Heart left ventricle (tissue), 16 donors: ENCODE measurements at regions not wholly inside any gene's neighbourhood (a gene's known extent, or its start where the extent isn't known, plus 50 kb on each side); places are given as distances from the start of the nearest gene placed in this dataset.

Experiments used
- ATAC-seq, 4 donors: fragments of 200-7000 bp; cut with Tn5 transposase; one replicate each; pipeline ENCODE4 v1.9.1; 2020 to 2022; ENCODE audit warnings: moderate library complexity in 4 of 4, mild to moderate bottlenecking in 3 of 4, moderate number of reproducible peaks in 1 of 4
- DNase-seq, 5 donors: peaks; one replicate each; pipeline ENCODE4 v3.0.0-alpha.2; 2020
- H3K27ac ChIP-seq, 12 donors: fragments of 200-600 bp; sonication (generic) in 4 of 12; one replicate each; pipeline versions ENCODE4 v1.5.0 to v1.8.0; 2016 to 2022; ENCODE audit warnings: mild to moderate bottlenecking in 2 of 12
- H3K27me3 ChIP-seq, 9 donors: fragments of 200-600 bp; sonication (generic) in 2 of 9; one replicate each; pipeline versions ENCODE4 v1.5.1 to v1.8.0; 2016 to 2022; ENCODE audit warnings: mild to moderate bottlenecking in 3 of 9
- H3K36me3 ChIP-seq, 9 donors: fragments of 200-600 bp; sonication (generic) in 2 of 9; one replicate each; pipeline versions ENCODE4 v1.5.0 to v1.8.0; 2018 to 2022; ENCODE audit warnings: mild to moderate bottlenecking in 2 of 9
- H3K4me1 ChIP-seq, 12 donors: fragments of 200-600 bp; sonication (generic) in 4 of 12; one replicate each; pipeline versions ENCODE4 v1.5.0 to v1.8.0; 2016 to 2022; ENCODE audit warnings: mild to moderate bottlenecking in 3 of 12
- H3K4me3 ChIP-seq, 12 donors: fragments of 200-600 bp; sonication (generic) in 4 of 12; one replicate each; pipeline versions ENCODE4 v1.5.0 to v1.8.0; 2017 to 2022; ENCODE audit warnings: mild to moderate bottlenecking in 9 of 12, moderate library complexity in 4 of 12
- H3K9me3 ChIP-seq, 12 donors: fragments of 200-600 bp; sonication (generic) in 4 of 12; one replicate each; pipeline versions ENCODE4 v1.5.0 to v1.8.0; 2016 to 2022; ENCODE audit warnings: mild to moderate bottlenecking in 1 of 12
- CTCF ChIP-seq, 12 donors: fragments of 200-600 bp; sonication (generic) in 4 of 12; IDR thresholded peaks; one replicate each; pipeline versions ENCODE4 v1.5.0 to v1.8.0; 2018 to 2022; ENCODE audit warnings: antibody characterized with exemption in 12 of 12, mild to moderate bottlenecking in 5 of 12
- POLR2A ChIP-seq, 2 donors: fragments of 450-650 bp; IDR thresholded peaks; one replicate each; pipeline ENCODE4 v1.6.1; 2017; ENCODE audit warnings: antibody characterized with exemption in 2 of 2, mild to moderate bottlenecking in 2 of 2, moderate library complexity in 2 of 2
- WGBS, 4 donors: extraction: QIAGEN DNeasy Blood & Tissue Kit in 2 of 4; methylation state at CpG; one replicate each; pipeline versions ENCODE4 v1.1.5 to v1.1.7; 2013 to 2018; 5-methylcytosine and 5-hydroxymethylcytosine counted together
- intact Hi-C, 10 donors: fragments of 100-400 bp; cut with DNase I; formaldehyde crosslinking; loops; one replicate each; pipeline versions ENCODE4 v1.11.1 to v1.14.2; 2022
- donor health status: ischemic (EF 13 %, LVEDD 7.1; RV severe dilation, severe dysfunction).
- donor health status: healthy with polysubstance abuse.
- donor health status: DM: no; HTN: yes; CAD: no.
- donor health status: DM: no; HTN: no; CAD: no.
- donor health status: ischemic (EF 25% LVEDD 6.9; RV normal size, moderate dysfunction).
- donor health status: ischemic (EF 25% LVEDD 5.7; RV mildly dilated, moderate dysfunction).
- donor health status: healthy.
- donor health status: DM: yes; HTN: yes; CAD: no.
- donor health status: ischemic (EF 35%, LVEDD 5.7; RV mildly dilated, moderate dysfunction).
- donor health status: nonischemic (EF 11% LVEDD 7.7; RV severe dilation, severe dysfunction).
- donor health status: DM: yes; HTN: yes; CAD: no.
- donor health status: PGD.
- donor health status: ischemic (EF 29% LVEDD 5.4; RV normal size, mild dysfunction).
- donor health status: nonischemic (EF 23%, LVEDD 6.1; RV moderate dilation, normal function).

GRCh38 chr6:144341831-144342527, 56.8 kb downstream of the UTRN start:
- ATAC-seq, result no peak
- DNase-seq, result no peak
- Histone ChIP-seq H3K27ac (peak overlapping the region in 2 of 12 donors; percentile 20 to 65), H3K9me3 (no peaks in the 10 kb centered on the region), H3K4me1 (peaks cover 12 to 96% (median 71%) of the 10 kb centered on the region in 12 donors), H3K27me3 (no peaks in the 10 kb centered on the region), H3K36me3 (no peaks in the 10 kb centered on the region), H3K4me3 (no peak overlapping the region)
- whole genome bisulfite sequencing, 4 donors, result 81 to 90% (median 84%) methylated on average over 5 of the region's 5 CpGs
- intact Hi-C loops, result loop anchor here in 5 of 10 donors (5.0 to 10.0 kb wide), 4 partner anchors 35 to 57 kb away; partner anchors contain the start of gene UTRN (in 3 of the 5)
- TF ChIP-seq CTCF (IDR thresholded peaks at IDR 0.05) (no peak), POLR2A (IDR thresholded peaks at IDR 0.05) (no peak)

DNA sequence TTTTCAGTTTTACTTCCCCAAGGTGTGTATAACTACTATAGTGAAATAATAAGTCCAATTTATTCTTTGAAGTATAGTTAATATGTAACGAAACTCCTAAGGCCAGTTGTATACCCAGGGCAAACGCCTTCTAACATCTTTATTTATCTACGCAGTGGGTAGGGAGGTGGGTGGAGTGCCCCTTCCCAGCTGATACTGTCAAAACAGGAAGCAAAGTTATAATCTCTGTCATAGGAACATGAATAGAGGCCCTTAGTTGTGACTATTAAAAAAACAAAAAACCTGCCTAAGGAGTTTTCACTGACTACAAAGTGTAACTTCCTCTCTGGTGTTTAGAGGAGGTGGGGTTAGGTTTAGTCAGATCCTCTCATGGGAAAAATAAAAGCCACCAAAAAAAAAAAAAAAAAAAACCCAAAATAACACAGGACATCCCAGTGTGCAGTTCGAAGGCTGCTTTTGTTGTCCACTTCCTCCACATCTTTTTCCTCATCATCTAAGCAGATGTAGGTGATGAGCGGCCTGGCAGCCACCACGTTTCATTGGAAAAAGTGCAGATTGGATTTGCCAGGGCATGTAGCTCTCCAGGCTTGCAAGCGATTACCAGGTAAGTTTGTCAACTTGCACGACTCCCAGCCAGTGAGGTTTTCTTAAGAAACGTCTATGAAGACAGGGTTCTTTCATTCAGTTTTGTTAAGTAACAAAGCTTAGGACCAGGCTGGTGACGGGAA, 58.7 kb downstream of the UTRN start:
- DNase-seq (peak in 2 of 5 donors; percentile 37 to 47), ATAC-seq (peak; percentile 63 to 86 (median 76))
- WGBS, 4 donors, result 45 to 59% (median 51%) methylated on average over 10 of the region's 10 CpGs
- TF ChIP-seq POLR2A (IDR thresholded peaks at IDR 0.05), result no peak
- TF ChIP-seq CTCF (IDR thresholded peaks at IDR 0.05), result no peak
- Histone ChIP-seq H3K9me3 (no peaks in the 10 kb centered on the region), H3K27ac (peak overlapping the region; percentile 40 to 82 (median 70)), H3K4me3 (peak overlapping the region in 11 of 12 donors; percentile 19 to 54 (median 36)), H3K36me3 (no peaks in the 10 kb centered on the region), H3K4me1 (peaks cover 17 to 99% (median 77%) of the 10 kb centered on the region in 12 donors), H3K27me3 (no peaks in the 10 kb centered on the region)
- intact Hi-C loops, result loop anchor here in 5 of 10 donors (5.0 to 10.0 kb wide), 4 partner anchors 33 to 59 kb away; partner anchors contain the start of gene UTRN (in 3 of the 5)

GRCh38 chr6:144344646-144345045, 59.5 kb downstream of the UTRN start:
- DNase-seq, result no peak
- intact Hi-C loops, result loop anchor here in 6 of 10 donors (5.0 to 10.0 kb wide), 5 partner anchors 33 to 93 kb away; partner anchors contain the start of gene UTRN (in 3 of the 6)
- ATAC-seq, result no peak
- Histone ChIP-seq H3K36me3 (no peaks in the 10 kb centered on the region), H3K4me3 (peak overlapping the region in 11 of 12 donors; percentile 19 to 54 (median 36)), H3K9me3 (no peaks in the 10 kb centered on the region), H3K27ac (peak overlapping the region; percentile 4 to 82 (median 68)), H3K4me1 (peaks cover 17 to 99% (median 75%) of the 10 kb centered on the region in 12 donors), H3K27me3 (no peaks in the 10 kb centered on the region)
- TF ChIP-seq POLR2A (IDR thresholded peaks at IDR 0.05), result no peak
- no peak for TF ChIP-seq CTCF (IDR thresholded peaks at IDR 0.05)
- 62 to 66% (median 64%) methylated on average over 5 of the region's 5 CpGs for WGBS, 4 donors

- H3K27ac ChIP-seq, result peak overlapping the region in 5 of 12 donors; percentile 15 to 82 (median 64)
- TF ChIP-seq CTCF (IDR thresholded peaks at IDR 0.05), result no peak
- no peaks in the 10 kb centered on the region for H3K27me3 ChIP-seq
- H3K9me3 ChIP-seq, result no peaks in the 10 kb centered on the region
- WGBS, 4 donors, result 87 to 96% (median 87%) methylated on average over 4 of the region's 4 CpGs
- peaks cover 17 to 99% (median 75%) of the 10 kb centered on the region in 12 donors for H3K4me1 ChIP-seq
- DNase-seq, result no peak
- H3K4me3 ChIP-seq, result peak overlapping the region in 7 of 12 donors; percentile 34 to 54 (median 43)
- intact Hi-C loops, result loop anchor here in 3 of 10 donors (5.0 to 10.0 kb wide), 3 partner anchors 51 to 92 kb away; partner anchors contain the start of gene UTRN (in 1 of the 3)
- ATAC-seq, result no peak
- H3K36me3 ChIP-seq, result no peaks in the 10 kb centered on the region
Measured at GRCh38 chr6:144345451-144345850, 60.3 kb downstream of the UTRN start.
